ENCODE measurements at regions not wholly inside any gene's neighbourhood (a gene's known extent, or its start where the extent isn't known, plus 50 kb on each side); places are given as distances from the start of the nearest gene placed in this dataset.
"Not testable (repeated sequence)": the region's sequence is repeated elsewhere in the genome, so short reads cannot be mapped to it uniquely, and the experiment has no call there.

DNA sequence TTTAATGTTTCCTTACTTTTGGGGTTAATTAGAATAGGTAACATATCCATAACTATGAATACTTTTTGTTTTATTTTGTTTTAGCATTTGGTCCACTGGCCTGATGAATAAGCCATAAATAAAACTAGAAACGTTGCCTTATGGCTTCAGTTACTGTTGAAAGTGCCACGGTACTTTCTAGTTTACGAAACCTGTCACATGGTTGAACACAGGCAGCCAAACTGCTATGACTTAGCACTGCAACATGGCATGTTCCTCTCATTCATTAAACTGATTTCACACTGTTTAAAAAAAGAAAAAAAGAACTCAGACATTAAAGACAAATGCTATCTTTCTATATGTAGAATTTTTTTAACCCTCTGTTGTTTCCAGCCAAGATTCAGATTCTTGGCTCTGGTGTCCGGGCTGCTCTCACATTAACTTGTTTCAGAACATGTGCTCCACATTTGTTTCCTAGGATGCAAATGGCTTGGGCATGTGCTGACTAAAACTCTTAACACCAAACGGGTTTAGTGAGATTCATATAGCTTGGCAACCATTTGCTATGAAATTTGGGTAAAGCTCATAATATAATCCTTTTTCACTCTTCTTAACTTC, 323.9 kb upstream of the RND3 start:
- DNase-seq (ENCODE audit: extremely low read depth, insufficient read length) = no peak
- H3K4me3 ChIP-seq (replicated peaks; ENCODE audit: low read depth, low read length) = no peak overlapping the region

DNA sequence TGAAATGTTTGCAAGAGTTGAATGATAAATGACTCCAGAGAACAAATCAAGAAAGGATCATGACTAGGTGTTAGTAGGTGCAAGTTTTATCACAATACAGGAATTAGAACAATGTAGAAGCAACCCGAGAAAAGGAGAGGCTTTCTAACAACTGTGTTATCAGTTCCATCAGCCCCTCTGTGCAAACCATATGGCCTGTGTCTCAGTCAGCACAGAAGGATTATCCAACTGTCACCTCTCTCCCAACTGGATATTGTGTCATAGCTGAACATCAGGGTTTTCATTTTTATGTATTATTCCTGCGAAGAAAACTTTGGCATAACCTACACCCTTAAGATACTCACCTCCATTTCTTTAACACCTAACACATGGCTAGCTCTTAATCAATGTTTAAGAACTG, 321.6 kb upstream of the RND3 start:
- Histone ChIP-seq H3K27me3 (replicated peaks; ENCODE audit: control insufficient read depth, insufficient read depth, low read length) (no peaks in the 10 kb centered on the region; the same call in 1 of the 2 replicates), H3K36me3 (ENCODE audit: control insufficient read depth, insufficient read depth, low read length) (no peaks in the 10 kb centered on the region), H3K4me3 (replicated peaks; ENCODE audit: low read depth, low read length) (no peak overlapping the region)
- TF ChIP-seq, protein P1, sequence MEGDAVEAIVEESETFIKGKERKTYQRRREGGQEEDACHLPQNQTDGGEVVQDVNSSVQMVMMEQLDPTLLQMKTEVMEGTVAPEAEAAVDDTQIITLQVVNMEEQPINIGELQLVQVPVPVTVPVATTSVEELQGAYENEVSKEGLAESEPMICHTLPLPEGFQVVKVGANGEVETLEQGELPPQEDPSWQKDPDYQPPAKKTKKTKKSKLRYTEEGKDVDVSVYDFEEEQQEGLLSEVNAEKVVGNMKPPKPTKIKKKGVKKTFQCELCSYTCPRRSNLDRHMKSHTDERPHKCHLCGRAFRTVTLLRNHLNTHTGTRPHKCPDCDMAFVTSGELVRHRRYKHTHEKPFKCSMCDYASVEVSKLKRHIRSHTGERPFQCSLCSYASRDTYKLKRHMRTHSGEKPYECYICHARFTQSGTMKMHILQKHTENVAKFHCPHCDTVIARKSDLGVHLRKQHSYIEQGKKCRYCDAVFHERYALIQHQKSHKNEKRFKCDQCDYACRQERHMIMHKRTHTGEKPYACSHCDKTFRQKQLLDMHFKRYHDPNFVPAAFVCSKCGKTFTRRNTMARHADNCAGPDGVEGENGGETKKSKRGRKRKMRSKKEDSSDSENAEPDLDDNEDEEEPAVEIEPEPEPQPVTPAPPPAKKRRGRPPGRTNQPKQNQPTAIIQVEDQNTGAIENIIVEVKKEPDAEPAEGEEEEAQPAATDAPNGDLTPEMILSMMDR (IDR thresholded peaks at IDR 0.05; ENCODE audit: insufficient read depth, low read length, poor library complexity, severe bottlenecking) = no peak
- no peak for DNase-seq (ENCODE audit: extremely low read depth, insufficient read length)

More for the DNA sequence above, 323.9 kb upstream of the RND3 start:
- TF ChIP-seq, protein P1 (IDR thresholded peaks at IDR 0.05; ENCODE audit: insufficient read depth, low read length, poor library complexity, severe bottlenecking) = no peak
- Histone ChIP-seq H3K27me3 (replicated peaks; ENCODE audit: control insufficient read depth, insufficient read depth, low read length) (no peaks in the 10 kb centered on the region; the same call in 1 of the 2 replicates), H3K36me3 (ENCODE audit: control insufficient read depth, insufficient read depth, low read length) (no peaks in the 10 kb centered on the region)

DNA sequence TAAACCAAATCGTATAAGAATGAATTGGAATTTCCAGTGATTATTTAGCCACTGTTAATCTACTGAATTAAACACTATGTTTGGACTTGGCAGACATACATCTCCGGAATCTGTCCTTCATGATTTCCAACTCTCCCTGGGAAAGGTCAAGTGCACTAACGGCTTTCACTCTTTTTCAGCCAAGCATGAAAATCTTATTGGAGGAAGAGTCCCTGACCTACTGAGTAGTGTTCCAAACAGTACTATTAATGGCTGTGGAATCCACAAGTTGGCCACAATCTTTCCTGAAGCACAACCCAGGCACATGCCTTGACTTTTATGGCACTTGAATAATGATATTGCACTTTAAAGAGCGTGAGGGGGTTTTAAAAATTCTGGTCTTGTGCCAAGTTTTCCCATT, 318.9 kb upstream of the RND3 start:
- TF ChIP-seq, protein P1 (IDR thresholded peaks at IDR 0.05; ENCODE audit: insufficient read depth, low read length, poor library complexity, severe bottlenecking) = no peak
- Histone ChIP-seq H3K36me3 (ENCODE audit: control insufficient read depth, insufficient read depth, low read length) (no peaks in the 10 kb centered on the region), H3K27me3 (replicated peaks; ENCODE audit: control insufficient read depth, insufficient read depth, low read length) (no peaks in the 10 kb centered on the region), H3K4me3 (replicated peaks; ENCODE audit: low read depth, low read length) (no peak overlapping the region)
- DNase-seq (ENCODE audit: extremely low read depth, insufficient read length) = no peak

DNA sequence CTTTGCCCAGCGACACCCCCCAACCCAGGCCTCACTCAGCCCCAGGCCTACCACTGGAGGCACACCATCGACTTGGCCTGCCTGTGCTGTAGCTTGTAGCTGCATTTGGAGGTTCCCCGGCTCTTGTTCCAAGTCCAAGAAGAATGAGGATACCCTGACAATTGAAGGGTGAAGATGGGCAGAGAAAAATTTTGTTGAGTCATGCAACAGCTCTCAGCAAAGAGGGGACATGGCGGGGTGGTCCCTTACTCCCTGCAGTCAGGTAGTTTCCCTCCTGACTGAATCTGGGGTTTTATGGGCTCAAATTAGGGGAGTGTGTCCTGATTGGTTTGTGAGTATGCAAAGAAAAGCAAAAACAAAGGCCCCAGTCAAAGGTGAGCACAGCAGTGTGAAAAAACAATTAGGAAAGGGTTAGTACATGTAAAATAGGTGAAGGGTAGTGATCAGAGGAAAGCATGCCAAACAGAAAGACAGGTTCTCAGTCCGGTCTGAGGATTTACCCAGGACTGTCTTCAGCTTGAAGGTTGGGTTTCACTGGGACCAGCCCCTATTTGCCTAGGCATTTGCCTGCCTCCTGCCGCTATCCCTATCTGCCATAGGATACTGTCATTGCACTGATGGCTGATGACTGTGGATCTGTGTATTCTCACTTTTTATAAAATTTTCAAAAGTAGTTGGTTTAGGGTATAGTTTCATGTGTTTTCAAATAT, 316.4 kb upstream of the RND3 start:
- Histone ChIP-seq H3K27me3 (replicated peaks; ENCODE audit: control insufficient read depth, insufficient read depth, low read length) (no peaks in the 10 kb centered on the region), H3K36me3 (ENCODE audit: control insufficient read depth, insufficient read depth, low read length) (no peaks in the 10 kb centered on the region), H3K4me3 (replicated peaks; ENCODE audit: low read depth, low read length) (no peak overlapping the region)
- no peak for DNase-seq (ENCODE audit: extremely low read depth, insufficient read length)
- TF ChIP-seq, protein P1 (IDR thresholded peaks at IDR 0.05; ENCODE audit: insufficient read depth, low read length, poor library complexity, severe bottlenecking) = no peak

DNA sequence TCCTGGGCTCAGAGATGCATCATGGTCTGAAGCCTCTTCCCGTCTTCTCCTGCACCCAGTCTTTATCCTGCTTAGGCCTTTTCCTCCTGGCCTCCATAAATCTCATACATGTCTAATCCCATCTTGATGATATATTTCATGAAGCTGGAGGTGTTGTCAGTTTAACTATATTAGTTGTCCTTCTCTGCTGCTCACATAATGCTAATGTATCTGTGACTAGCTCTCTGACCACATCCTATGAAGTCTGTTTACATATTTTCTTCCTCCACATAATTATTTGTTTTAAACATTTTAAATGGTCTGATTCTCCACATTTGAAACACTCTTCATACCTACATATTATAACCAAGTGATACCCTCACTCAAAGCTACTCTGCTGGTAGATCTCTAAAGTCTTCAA, 315.2 kb upstream of the RND3 start:
- TF ChIP-seq, protein P1 (IDR thresholded peaks at IDR 0.05; ENCODE audit: insufficient read depth, low read length, poor library complexity, severe bottlenecking) = no peak
- no peaks in the 10 kb centered on the region; the same call in 1 of the 2 replicates for H3K27me3 ChIP-seq (replicated peaks; ENCODE audit: control insufficient read depth, insufficient read depth, low read length)
- DNase-seq (ENCODE audit: extremely low read depth, insufficient read length) = no peak
- H3K4me3 ChIP-seq (replicated peaks; ENCODE audit: low read depth, low read length) = no peak overlapping the region
- H3K36me3 ChIP-seq (ENCODE audit: control insufficient read depth, insufficient read depth, low read length) = no peaks in the 10 kb centered on the region

DNA sequence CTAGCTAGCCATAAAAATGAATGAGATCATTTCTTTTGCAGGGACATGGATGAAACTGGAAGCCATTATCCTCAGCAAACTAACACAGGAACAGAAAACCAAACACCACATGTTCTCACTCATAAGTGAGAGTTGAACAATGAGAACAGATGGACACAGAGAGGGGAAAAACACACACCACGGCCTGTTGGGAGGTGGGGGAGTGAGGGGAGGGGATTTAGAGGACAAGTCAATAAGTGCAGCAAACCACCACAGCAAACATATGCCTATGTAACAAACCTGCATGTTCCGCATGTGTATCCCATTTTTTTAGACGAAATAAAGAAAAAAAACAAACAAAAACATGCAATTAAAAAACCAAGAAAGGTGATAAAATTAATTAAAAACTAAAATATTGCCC, 308.8 kb upstream of the RND3 start:
- H3K4me3 ChIP-seq (replicated peaks; ENCODE audit: low read depth, low read length); H3K27me3 ChIP-seq (replicated peaks; ENCODE audit: control insufficient read depth, insufficient read depth, low read length); DNase-seq (ENCODE audit: extremely low read depth, insufficient read length); H3K36me3 ChIP-seq (ENCODE audit: control insufficient read depth, insufficient read depth, low read length): not testable (repeated sequence)

All from GM06990 (cell line).